ENCODE measurements at regions not wholly inside any gene's neighbourhood (a gene's known extent, or its start where the extent isn't known, plus 50 kb on each side); places are given as distances from the start of the nearest gene placed in this dataset.

DNA sequence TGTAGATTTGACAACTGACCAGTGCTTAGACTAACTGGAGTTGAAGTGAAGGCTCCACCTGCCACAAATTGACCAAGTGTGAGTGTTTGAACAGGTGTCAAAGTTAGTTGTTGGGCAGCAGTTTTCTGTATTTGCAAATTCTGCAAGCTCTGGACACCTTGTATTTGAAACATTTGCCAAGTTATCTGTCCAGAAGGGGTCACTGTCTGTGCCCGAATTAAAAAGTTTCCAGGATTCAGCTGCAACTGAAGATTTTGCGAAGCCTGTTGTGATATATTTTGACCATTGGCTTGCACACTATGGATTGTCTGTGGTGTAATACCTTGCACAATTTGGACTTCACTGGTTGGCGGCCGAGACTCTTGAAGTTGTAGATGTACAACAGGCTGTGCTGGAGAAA, 1690.7 kb downstream of the SLITRK5 start:
- TF ChIP-seq, protein P1, sequence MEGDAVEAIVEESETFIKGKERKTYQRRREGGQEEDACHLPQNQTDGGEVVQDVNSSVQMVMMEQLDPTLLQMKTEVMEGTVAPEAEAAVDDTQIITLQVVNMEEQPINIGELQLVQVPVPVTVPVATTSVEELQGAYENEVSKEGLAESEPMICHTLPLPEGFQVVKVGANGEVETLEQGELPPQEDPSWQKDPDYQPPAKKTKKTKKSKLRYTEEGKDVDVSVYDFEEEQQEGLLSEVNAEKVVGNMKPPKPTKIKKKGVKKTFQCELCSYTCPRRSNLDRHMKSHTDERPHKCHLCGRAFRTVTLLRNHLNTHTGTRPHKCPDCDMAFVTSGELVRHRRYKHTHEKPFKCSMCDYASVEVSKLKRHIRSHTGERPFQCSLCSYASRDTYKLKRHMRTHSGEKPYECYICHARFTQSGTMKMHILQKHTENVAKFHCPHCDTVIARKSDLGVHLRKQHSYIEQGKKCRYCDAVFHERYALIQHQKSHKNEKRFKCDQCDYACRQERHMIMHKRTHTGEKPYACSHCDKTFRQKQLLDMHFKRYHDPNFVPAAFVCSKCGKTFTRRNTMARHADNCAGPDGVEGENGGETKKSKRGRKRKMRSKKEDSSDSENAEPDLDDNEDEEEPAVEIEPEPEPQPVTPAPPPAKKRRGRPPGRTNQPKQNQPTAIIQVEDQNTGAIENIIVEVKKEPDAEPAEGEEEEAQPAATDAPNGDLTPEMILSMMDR (IDR thresholded peaks at IDR 0.05; ENCODE audit: insufficient read depth, missing control alignments): no peak
- FAIRE-seq (no peak), DNase-seq (ENCODE audit: insufficient read length, low spot score) (no peak)

- FAIRE-seq (no peak), DNase-seq (ENCODE audit: insufficient read length, low spot score) (no peak)
- TF ChIP-seq, protein P1 (IDR thresholded peaks at IDR 0.05; ENCODE audit: insufficient read depth, missing control alignments): no peak
Measured at GRCh38 chr13:89363144-89363543, 1692.0 kb downstream of the SLITRK5 start.

DNA sequence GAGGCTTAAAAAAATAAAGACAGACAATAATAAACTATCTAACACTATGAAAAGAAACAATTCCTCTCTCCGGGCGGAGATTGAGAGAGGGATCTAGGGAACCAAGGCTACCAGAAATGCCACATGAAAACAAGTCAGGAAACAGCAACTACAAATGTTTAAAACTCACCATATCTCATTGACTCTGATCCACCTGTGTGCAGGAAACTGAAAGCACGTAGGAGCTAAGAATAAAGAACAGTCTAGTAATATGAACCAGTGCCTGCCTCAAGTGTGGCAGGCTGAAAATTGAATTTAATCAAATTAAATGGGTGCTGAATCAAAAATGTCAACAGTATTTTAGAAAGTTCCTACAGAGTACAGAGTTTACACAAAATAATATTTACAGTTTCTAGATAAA, 1701.0 kb downstream of the SLITRK5 start:
- no peak for DNase-seq (ENCODE audit: insufficient read length, low spot score)
- no peak for FAIRE-seq
- TF ChIP-seq, protein P1 (IDR thresholded peaks at IDR 0.05; ENCODE audit: insufficient read depth, missing control alignments): no peak

GRCh38 chr13:89375839-89376238, 1704.7 kb downstream of the SLITRK5 start:
- no peak for FAIRE-seq
- TF ChIP-seq, protein P1 (IDR thresholded peaks at IDR 0.05; ENCODE audit: insufficient read depth, missing control alignments): no peak

DNA sequence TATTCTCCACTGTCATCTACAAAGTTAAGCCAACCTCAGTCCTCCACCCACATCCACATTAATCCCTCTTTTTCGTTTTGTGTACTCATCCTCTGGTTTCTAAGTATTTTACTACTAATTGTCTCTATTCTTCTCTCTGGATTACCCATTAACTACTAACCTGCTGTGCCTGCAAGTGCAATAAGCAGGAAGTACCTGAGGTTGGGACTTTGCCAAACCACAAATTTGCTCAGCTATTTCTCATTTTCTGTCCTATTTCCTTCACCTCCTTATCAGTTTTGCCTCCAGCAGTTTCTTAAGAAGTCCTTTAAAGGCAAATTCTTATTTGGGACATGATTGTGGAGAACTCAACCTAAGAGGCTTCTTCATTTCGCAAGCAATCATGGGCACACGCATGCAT, 1708.9 kb downstream of the SLITRK5 start:
- no peak for DNase-seq (ENCODE audit: insufficient read length, low spot score)
- TF ChIP-seq, protein P1 (IDR thresholded peaks at IDR 0.05; ENCODE audit: insufficient read depth, missing control alignments): no peak
- no peak for FAIRE-seq

More at GRCh38 chr13:89375839-89376238, 1704.7 kb downstream of the SLITRK5 start:
- no peak for DNase-seq (ENCODE audit: insufficient read length, low spot score)

- DNase-seq (ENCODE audit: insufficient read length, low spot score) (no peak), FAIRE-seq (no peak)
- TF ChIP-seq, protein P1 (IDR thresholded peaks at IDR 0.05; ENCODE audit: insufficient read depth, missing control alignments): no peak
Measured at GRCh38 chr13:89382981-89383380, 1711.8 kb downstream of the SLITRK5 start.

DNA sequence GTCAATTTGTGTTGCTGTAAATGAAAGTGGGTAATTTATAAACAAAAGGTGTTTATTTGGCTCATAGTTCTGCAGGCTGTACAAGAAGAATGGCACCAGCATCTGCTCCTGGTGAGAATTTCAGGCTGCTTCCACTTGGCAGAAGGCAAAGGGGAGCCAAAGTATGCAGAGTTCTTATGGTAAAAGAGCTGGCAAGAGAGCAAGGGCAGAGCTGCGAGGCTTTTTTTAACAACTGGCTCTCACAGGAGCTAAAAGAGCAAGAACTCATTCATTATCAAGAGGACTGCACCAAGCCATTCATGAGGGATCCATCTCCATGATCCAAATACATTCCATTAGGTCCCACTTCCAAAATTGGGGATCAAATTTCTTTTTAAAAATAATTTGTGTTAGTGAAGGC, 1712.7 kb downstream of the SLITRK5 start:
- DNase-seq (ENCODE audit: insufficient read length, low spot score) (no peak), FAIRE-seq (no peak)
- TF ChIP-seq, protein P1 (IDR thresholded peaks at IDR 0.05; ENCODE audit: insufficient read depth, missing control alignments): no peak
